Nephron progenitor cell (in vitro differentiated cells): ENCODE measurements at regions not wholly inside any gene's neighbourhood (a gene's known extent, or its start where the extent isn't known, plus 50 kb on each side); places are given as distances from the start of the nearest gene placed in this dataset.

Source experiments
- DNase-seq: peaks from one replicate; pipeline ENCODE4 v3.0.0; 2021
- H3K27ac Mint-ChIP-seq: 2 replicates; pipeline ENCODE4 v1.8.0; 2021; ENCODE audit warnings: mild to moderate bottlenecking, moderate library complexity, mixed read lengths
- H3K27me3 Mint-ChIP-seq: 2 replicates; pipeline ENCODE4 v1.8.0; 2021; ENCODE audit warnings: mild to moderate bottlenecking, low read depth, mixed read lengths; ENCODE audit not compliant: poor library complexity
- H3K36me3 Mint-ChIP-seq: 2 replicates; pipeline ENCODE4 v1.8.0; 2021; ENCODE audit warnings: low read depth, mixed read lengths
- H3K4me1 Mint-ChIP-seq: 2 replicates; pipeline ENCODE4 v1.8.0; 2021; ENCODE audit warnings: mixed read lengths
- H3K4me3 Mint-ChIP-seq: 2 replicates; pipeline ENCODE4 v1.8.0; 2021; ENCODE audit warnings: mild to moderate bottlenecking, moderate library complexity, mixed read lengths
- H3K9me3 Mint-ChIP-seq: 2 replicates; pipeline ENCODE4 v1.8.0; 2021; ENCODE audit warnings: mild to moderate bottlenecking, moderate library complexity, mixed read lengths
- CTCF ChIP-seq: fragments of 200-600 bp; sonication (generic); IDR thresholded peaks from 2 replicates; pipeline ENCODE4 v1.5.0; 2021; ENCODE audit warnings: antibody characterized with exemption

GRCh38 chr16:63373744-63374143 lies 1337.5 kb upstream of the CDH8 start:
- no peaks in the 10 kb centered on the region for H3K36me3 Mint-ChIP-seq
- H3K4me1 Mint-ChIP-seq, result no peaks in the 10 kb centered on the region
- no peaks in the 10 kb centered on the region for H3K27me3 Mint-ChIP-seq
- no peak for TF ChIP-seq CTCF
- no peak overlapping the region for H3K27ac Mint-ChIP-seq
- no peak overlapping the region for H3K4me3 Mint-ChIP-seq
- H3K9me3 Mint-ChIP-seq, result peaks cover 8% of the 10 kb centered on the region
- DNase-seq, result no peak

- Mint-ChIP-seq H3K36me3 (no peaks in the 10 kb centered on the region), H3K9me3 (peaks cover 8% of the 10 kb centered on the region), H3K4me1 (no peaks in the 10 kb centered on the region), H3K27me3 (no peaks in the 10 kb centered on the region), H3K27ac (no peak overlapping the region), H3K4me3 (no peak overlapping the region)
- no peak for DNase-seq
- no peak for TF ChIP-seq CTCF
Measured at GRCh38 chr16:63372815-63373214, 1336.6 kb upstream of the CDH8 start.

GRCh38 chr16:63372283-63372682 lies 1336.0 kb upstream of the CDH8 start:
- H3K27ac Mint-ChIP-seq, result no peak overlapping the region
- no peak for TF ChIP-seq CTCF
- no peak overlapping the region for H3K4me3 Mint-ChIP-seq
- no peaks in the 10 kb centered on the region for H3K36me3 Mint-ChIP-seq
- H3K27me3 Mint-ChIP-seq, result no peaks in the 10 kb centered on the region
- peaks cover 8% of the 10 kb centered on the region for H3K9me3 Mint-ChIP-seq
- DNase-seq, result no peak
- H3K4me1 Mint-ChIP-seq, result no peaks in the 10 kb centered on the region

- Mint-ChIP-seq H3K27me3 (no peaks in the 10 kb centered on the region), H3K9me3 (no peaks in the 10 kb centered on the region), H3K4me1 (no peaks in the 10 kb centered on the region), H3K27ac (no peak overlapping the region), H3K4me3 (no peak overlapping the region), H3K36me3 (no peaks in the 10 kb centered on the region)
- DNase-seq, result no peak
- no peak for TF ChIP-seq CTCF
Measured at GRCh38 chr16:63365649-63366304, 1329.5 kb upstream of the CDH8 start.

DNA sequence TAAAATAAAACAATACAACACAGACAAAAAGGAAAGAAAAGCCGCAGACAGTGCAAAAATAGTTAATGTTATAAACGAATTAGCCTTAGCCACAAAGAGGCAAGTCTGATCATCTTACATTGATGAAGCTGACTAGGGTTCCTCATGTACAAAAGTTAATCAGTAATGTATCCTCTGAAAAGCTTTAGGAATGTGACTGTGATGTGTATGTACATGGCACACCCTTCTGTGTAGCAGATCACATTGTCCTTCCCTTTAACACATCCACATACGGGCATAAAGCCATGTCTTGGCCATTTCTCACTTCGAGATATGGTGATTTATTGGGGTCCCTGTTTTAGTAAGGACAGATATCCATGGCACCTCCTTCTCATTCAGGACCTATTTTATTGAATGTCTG lies 1327.5 kb upstream of the CDH8 start:
- Mint-ChIP-seq H3K27me3 (peaks cover under 1% of the 10 kb centered on the region), H3K36me3 (no peaks in the 10 kb centered on the region), H3K9me3 (no peaks in the 10 kb centered on the region), H3K4me1 (no peaks in the 10 kb centered on the region), H3K4me3 (no peak overlapping the region), H3K27ac (no peak overlapping the region)
- no peak for DNase-seq
- no peak for TF ChIP-seq CTCF

GRCh38 chr16:63361032-63361624 lies 1324.9 kb upstream of the CDH8 start:
- peak; percentile 12 for DNase-seq
- Mint-ChIP-seq H3K4me1 (no peaks in the 10 kb centered on the region), H3K27ac (no peak overlapping the region), H3K36me3 (no peaks in the 10 kb centered on the region), H3K4me3 (no peak overlapping the region), H3K27me3 (peaks cover 4% of the 10 kb centered on the region), H3K9me3 (no peaks in the 10 kb centered on the region)
- TF ChIP-seq CTCF, result peak; percentile 74
